NOMO-1 treated with dmso at 0.1 percent for 144 hours (cell line): ENCODE measurements at regions not wholly inside any gene's neighbourhood (a gene's known extent, or its start where the extent isn't known, plus 50 kb on each side); places are given as distances from the start of the nearest gene placed in this dataset.

Source experiments
- DNase-seq: peaks from one replicate; lab custom pipeline; 2025; ENCODE audit not compliant: unreplicated experiment; lab: John Stamatoyannopoulos, UW

DNA sequence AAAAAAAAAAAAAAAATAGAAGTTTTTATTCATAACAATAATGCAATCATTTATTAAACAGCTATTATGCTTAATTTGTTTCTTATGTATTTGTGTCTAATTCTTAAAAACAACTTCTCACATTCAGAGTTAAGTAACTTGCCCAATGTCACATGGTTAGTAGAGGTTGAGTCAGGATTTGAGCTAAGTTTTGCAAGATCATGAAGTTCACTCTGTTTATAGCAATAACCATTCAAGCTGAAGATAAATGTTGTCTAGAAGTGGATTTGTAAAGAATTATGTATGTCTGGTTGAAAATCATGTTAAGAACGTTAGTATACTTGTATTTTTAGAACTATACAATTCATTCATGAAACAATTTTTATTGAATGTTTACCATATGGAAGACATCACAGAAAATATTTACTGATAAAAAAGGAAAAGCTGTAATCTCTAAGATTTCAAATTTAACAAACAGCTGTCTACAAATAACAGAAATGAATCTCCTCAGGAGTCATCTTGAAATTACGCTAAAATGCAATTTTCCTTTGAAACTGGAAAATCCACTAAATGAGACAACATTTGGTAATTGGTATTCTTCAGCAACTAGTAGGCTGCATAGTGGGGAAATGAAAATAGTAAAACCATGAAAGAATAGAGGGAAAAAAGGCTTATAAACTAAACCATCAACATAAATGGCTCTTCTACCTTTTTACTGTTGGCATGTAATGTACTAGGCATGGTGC lies 70.5 kb upstream of the AHR start:
- DNase-seq, result peak; percentile 57

DNA sequence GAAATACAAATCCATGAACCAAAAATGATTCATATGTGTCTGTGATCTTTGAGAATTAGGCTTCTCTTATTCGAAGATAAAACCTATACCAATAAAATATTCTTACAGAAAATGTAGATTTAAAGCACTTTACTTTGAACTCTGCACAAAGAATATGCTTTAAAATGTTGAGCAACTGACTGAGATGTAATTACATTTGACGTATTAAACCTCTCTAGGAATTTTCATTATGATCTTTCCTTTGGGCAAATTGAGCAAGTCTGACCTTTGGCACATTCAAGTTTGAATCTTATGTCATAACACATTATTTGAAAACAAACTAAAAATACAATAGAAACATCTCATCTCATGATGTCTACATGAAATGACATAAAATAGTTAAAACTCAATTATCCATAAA lies 69.2 kb upstream of the AHR start:
- DNase-seq, result no peak

DNA sequence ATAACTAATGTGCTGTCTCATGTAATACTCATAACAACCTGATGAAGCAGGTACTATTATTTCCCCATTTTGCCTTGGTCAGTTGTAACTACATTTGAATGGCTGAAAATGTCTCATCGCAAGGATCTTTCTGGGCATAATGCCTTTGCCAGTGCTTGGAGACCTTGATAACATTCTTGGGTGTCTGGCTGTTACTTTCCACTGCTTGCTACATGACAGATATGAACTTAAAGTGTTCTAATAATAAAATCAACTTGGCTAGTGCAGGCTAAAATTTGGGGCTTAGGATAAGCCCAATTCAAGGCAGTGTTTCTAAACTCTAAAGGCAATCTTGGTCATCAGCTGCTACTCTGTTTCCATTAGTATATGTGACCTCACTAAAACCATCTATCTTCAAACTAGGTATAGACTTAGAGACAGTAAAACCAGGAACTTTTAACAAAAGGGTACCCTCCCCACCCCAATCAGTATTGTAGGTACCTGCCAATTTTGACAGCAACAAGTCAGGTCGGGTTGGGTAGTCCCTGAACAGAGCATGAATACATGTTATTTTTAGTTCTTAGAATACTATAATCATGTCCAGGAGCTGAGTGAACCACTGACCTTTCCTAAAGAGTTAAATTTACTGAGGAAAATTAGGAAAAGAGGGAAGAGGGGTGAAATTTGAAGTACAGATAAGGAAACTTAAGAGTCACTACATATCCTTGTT lies 68.2 kb upstream of the AHR start:
- no peak for DNase-seq

DNA sequence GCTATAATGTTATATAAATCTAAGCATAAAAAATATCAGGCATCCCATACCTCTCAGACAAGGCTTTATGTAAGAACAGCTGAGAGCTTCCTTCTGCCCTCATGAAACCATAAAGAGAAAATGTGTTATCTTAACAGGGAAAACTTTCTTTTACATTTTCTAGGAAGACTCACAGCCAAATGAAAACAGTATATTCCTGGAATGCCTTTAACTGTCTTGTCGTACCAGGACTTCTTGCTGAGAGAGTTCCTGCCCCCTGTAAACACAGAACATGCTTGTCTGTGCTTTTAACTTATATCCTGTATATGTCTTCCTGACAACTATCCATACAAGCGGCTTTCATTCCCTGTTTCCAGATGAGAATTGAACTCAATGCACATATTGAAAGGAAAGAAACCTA lies 64.8 kb upstream of the AHR start:
- DNase-seq, result no peak

DNA sequence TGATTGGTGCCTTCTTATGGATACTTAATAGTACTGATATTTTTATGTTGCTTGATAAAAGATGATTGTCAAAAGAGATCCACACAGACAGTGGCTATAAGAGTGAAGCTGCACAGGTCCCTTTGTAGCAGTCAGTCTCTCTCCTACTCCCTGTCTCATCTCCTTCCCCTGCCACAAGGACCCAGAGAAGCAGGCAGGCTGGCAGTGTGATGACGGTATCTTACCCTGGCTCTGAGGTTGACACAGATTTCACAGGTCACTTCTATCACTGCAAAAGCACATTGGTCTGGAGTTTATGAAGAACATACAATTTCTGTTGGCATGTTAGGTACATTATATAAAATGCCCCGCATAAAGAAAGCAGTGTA lies 64.4 kb upstream of the AHR start:
- DNase-seq, result peak; percentile 35

DNA sequence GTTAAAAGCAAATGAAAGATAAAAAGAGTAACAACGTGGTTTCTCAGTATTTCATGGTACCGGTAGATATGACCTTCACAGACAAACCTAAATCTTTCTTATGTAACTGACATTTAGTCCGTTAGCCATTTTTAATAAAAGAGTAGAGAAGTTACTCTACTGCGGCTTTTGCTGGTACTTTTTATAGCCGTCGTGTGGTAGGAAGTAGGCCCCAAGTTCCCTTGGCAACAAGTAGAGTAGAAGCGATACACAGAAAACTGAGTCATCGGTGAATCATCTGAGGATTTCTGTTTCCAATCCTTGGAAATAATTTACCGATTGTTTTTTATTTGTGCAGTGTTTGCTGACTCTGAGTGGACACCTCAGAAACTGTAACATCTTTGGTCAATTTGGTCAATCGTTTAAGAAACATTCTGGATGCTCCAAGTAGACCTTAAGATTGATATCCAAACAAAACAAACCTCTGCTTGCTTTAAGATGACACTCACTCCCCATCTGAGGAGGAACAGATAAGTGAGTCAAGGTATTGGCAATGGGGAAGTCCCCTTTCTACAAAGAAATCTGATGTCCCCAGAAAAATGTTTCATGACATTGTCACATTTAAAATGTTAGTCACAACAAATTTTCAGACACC lies 63.9 kb upstream of the AHR start:
- DNase-seq, result peak; percentile 86

DNA sequence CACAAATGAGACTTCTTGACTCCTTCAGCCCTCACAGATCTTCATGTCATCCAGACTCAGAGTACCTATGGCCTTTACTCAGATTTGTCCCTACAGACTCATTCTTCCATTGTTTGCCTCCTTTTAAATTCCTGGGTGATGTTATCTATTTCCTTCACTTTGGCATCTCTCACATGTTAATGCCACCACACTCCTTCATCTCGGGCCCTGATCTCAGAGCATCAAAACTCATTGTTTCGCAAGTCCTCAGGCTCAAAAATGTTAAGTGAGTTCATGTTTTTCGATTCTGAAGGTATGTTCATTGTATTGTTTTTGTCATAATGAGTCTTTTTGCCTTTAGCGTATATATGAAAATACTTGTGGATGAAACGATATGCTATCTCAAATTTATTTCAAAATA lies 62.3 kb upstream of the AHR start:
- DNase-seq, result no peak

DNA sequence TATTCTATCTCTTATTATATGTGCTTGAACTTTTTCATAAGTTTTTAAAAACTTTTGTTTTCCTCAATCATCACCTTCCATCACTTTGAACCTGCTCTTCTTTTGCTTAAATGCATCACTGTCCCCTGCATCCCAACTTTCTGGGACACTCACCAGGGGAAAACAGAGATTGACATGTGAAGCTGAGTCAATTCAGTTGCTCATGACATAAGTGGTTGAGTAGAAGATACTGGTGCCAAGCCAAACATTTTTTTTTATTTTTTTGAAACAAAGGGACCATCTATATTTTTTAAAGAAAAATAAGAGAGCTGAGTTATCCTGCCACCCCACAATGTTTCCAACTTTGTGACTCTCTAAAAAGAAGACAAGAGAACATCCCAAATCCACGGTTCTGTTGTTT lies 61.8 kb upstream of the AHR start:
- no peak for DNase-seq

GRCh38 chr7:17239046-17239445 lies 59.4 kb upstream of the AHR start:
- DNase-seq, result no peak

GRCh38 chr7:17239683-17240521 lies 58.5 kb upstream of the AHR start:
- DNase-seq, result no peak

DNA sequence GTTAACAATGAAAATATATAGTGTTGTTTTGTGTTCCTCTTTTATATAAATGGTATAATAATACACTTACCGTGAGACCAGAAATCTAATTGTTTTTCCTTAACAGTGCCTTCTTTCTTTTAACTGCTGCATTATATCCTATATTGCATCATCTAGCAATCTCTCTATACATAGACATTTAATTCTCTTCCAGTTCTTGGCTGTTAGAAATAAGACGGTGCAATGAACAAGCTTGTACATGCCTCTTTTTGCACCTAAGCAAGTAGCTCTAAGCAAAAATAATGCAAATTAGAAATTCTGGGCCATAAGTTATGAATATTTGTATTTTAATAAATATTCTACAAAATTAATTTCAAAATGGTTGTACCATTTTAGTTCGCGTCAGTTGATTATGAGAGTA lies 55.9 kb upstream of the AHR start:
- DNase-seq, result no peak

DNA sequence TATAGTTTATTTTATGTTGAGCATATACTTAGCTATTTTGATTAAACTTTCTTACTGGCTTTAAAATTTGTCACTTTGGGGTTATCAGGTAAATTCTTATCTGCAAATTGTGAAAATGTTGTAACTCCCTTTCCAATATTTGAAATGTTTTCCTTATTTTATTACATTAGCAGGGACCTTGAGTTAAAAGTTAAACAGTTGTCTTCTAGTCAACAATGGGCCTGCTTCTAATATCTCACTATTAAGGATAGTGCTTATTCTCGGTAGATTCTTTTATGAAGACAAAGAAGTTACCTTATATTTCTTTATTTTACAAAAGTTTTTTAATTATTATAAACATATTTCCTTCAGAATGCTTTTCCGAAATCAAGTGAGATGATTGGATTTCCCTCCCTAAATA lies 53.7 kb upstream of the AHR start:
- no peak for DNase-seq

DNA sequence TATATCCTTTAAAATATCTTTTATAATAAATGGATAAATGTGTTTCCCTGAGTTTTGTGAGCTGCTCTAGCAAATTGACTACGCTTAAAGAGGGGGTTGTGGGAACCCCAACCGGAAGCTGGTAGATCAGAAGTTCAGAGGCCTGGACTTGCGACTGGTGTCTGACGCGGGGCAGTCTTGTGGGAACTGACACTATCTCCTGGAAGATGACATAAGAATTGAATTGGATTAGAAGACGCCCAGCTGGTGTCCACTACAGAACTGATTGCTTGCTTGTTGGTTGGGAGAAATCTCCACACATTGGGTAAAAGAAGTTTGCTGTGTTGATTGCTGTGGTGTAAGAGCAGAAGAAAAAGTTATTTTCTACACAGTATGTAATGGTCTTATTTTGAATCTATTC lies 51.1 kb upstream of the AHR start:
- no peak for DNase-seq

DNA sequence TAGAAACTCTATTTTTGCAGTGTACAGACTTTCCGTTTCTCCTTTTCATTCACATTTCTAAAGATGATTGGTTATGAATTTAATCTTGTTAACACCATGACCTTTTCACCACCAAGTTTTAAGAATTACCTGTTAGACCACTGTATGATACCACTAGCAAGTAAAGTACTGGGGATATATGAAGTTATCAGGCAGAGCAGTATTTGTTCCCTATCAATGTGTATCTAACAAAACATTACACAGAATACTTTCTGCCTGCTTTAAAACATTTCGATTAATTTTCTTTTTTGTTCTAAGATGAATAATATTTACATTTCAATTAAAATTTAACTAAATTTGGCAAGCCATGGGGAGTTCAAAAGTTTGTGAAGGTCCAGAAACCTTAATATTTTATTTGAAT lies 49.9 kb upstream of the AHR start:
- DNase-seq, result no peak
